IPS-20b (cell line): ENCODE measurements at regions not wholly inside any gene's neighbourhood (a gene's known extent, or its start where the extent isn't known, plus 50 kb on each side); places are given as distances from the start of the nearest gene placed in this dataset.

Source experiments
- H3K27ac ChIP-seq: one replicate; pipeline ENCODE4 v1.5.1; 2013; ENCODE audit warnings: low read length
- H3K27me3 ChIP-seq: 2 replicates; pipeline ENCODE4 v1.6.1; 2013; ENCODE audit warnings: mild to moderate bottlenecking, low read length, inconsistent platforms; ENCODE audit not compliant: insufficient read depth
- H3K36me3 ChIP-seq: 2 replicates; pipeline ENCODE4 v1.6.1; 2013; ENCODE audit warnings: low read depth, mild to moderate bottlenecking, inconsistent platforms, low read length, moderate library complexity; ENCODE audit not compliant: insufficient read depth
- H3K4me1 ChIP-seq: 2 replicates; pipeline ENCODE4 v1.6.1; 2013; ENCODE audit warnings: mild to moderate bottlenecking, control low read depth, inconsistent platforms, low read length, moderate library complexity; ENCODE audit not compliant: insufficient read depth
- H3K4me3 ChIP-seq: 2 replicates; pipeline ENCODE4 v1.5.1; 2013; ENCODE audit warnings: mild to moderate bottlenecking, low read length, inconsistent platforms
- H3K9ac ChIP-seq: 2 replicates; pipeline ENCODE4 v1.6.1; 2013; ENCODE audit warnings: low read depth, mild to moderate bottlenecking, inconsistent platforms, low read length, moderate library complexity
- H3K9me3 ChIP-seq: 2 replicates; pipeline ENCODE4 v1.6.1; 2013; ENCODE audit warnings: mild to moderate bottlenecking, low read depth, low read length, inconsistent platforms; ENCODE audit not compliant: insufficient read depth

- Histone ChIP-seq H3K9ac (no peak overlapping the region), H3K36me3 (no peaks in the 10 kb centered on the region), H3K9me3 (no peaks in the 10 kb centered on the region), H3K27me3 (no peaks in the 10 kb centered on the region), H3K4me3 (no peak overlapping the region), H3K27ac (no peak overlapping the region), H3K4me1 (no peaks in the 10 kb centered on the region)
Observed at GRCh38 chr5:87074072-87074471, 193.6 kb upstream of the RASA1 start.

DNA sequence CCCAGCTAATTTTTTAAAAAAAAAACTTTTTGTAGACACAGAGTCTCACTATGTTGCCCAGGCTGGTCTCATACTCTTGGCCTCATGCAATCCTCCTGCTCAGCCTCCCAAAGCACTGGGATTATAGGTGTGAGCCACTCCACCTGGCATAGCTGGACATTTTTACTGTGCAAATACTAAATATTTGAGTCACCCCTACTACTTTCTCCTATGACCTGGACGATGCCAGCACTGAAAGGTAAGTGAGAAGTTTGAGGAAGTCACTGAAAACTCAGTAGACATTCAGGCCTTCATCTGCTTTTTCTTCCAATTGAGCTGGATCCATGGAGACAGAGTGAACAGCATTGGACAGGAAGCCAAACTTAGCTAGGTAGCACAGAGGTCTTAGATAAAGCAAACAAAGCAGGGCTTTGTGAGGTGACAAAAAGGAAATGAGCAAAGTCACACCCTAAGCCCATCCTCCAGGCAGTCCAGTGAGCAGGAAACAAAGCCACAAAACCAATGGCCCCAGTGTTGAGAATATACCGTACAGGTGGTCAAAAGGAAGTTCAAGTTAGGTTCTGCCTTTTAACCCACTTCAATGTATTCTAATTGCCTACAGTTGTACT, 192.6 kb upstream of the RASA1 start:
- Histone ChIP-seq H3K27ac (no peak overlapping the region), H3K36me3 (no peaks in the 10 kb centered on the region), H3K9ac (no peak overlapping the region), H3K27me3 (no peaks in the 10 kb centered on the region), H3K4me1 (no peaks in the 10 kb centered on the region), H3K9me3 (no peaks in the 10 kb centered on the region), H3K4me3 (no peak overlapping the region)

- Histone ChIP-seq H3K36me3 (no peaks in the 10 kb centered on the region), H3K27ac (no peak overlapping the region), H3K4me1 (no peaks in the 10 kb centered on the region), H3K9ac (no peak overlapping the region), H3K9me3 (no peaks in the 10 kb centered on the region), H3K27me3 (no peaks in the 10 kb centered on the region), H3K4me3 (no peak overlapping the region)
Observed at GRCh38 chr5:87076411-87076810, 191.3 kb upstream of the RASA1 start.

DNA sequence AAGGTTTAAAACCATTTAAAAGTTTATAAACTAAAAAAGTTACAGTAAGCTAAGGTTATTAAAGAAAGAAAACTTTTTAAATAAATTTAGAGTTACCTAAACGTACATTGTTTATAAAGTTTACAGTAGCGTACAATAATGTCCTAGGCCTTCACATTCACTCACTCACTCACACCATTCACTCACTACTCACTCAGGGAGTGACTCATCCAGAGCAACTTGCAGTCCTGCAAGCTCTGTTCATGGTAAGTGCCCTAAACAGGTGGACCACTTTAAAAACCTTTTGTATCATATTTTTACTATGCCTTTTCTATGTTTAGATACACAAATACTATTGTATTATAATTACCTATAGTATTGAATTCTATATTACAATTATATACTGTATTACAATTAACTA, 190.8 kb upstream of the RASA1 start:
- Histone ChIP-seq H3K36me3 (no peaks in the 10 kb centered on the region), H3K9ac (no peak overlapping the region), H3K27ac (no peak overlapping the region), H3K4me1 (no peaks in the 10 kb centered on the region), H3K4me3 (no peak overlapping the region), H3K9me3 (no peaks in the 10 kb centered on the region), H3K27me3 (no peaks in the 10 kb centered on the region)

DNA sequence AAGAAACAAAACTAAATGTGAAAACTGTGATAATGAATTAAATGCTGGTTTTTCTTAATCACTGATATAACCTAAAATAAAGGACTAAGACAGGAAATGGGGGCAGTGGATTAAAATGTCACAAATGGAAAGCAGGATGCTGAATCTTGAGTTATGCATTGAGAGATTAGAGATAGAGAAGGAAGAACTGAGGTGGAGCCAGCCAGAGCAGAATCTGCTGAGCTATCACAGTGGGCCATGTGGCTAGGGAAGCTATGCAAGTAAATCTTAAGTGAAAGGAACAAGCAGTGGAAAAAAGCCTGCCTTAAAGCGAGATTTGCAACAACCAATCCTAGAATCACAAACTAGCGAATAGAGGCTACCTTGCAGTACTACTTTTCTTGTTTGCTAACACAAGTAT, 188.5 kb upstream of the RASA1 start:
- H3K27me3 ChIP-seq = no peaks in the 10 kb centered on the region
- H3K9ac ChIP-seq = no peak overlapping the region
- no peak overlapping the region for H3K27ac ChIP-seq
- H3K9me3 ChIP-seq = peaks cover 8% of the 10 kb centered on the region
- no peaks in the 10 kb centered on the region for H3K4me1 ChIP-seq
- H3K36me3 ChIP-seq = no peaks in the 10 kb centered on the region
- no peak overlapping the region for H3K4me3 ChIP-seq

GRCh38 chr5:87081016-87081415, 186.7 kb upstream of the RASA1 start:
- H3K4me1 ChIP-seq = no peaks in the 10 kb centered on the region
- H3K9ac ChIP-seq = no peak overlapping the region
- H3K4me3 ChIP-seq = no peak overlapping the region
- no peak overlapping the region for H3K27ac ChIP-seq
- no peaks in the 10 kb centered on the region for H3K27me3 ChIP-seq
- no peaks in the 10 kb centered on the region for H3K36me3 ChIP-seq
- H3K9me3 ChIP-seq = peaks cover 9% of the 10 kb centered on the region

DNA sequence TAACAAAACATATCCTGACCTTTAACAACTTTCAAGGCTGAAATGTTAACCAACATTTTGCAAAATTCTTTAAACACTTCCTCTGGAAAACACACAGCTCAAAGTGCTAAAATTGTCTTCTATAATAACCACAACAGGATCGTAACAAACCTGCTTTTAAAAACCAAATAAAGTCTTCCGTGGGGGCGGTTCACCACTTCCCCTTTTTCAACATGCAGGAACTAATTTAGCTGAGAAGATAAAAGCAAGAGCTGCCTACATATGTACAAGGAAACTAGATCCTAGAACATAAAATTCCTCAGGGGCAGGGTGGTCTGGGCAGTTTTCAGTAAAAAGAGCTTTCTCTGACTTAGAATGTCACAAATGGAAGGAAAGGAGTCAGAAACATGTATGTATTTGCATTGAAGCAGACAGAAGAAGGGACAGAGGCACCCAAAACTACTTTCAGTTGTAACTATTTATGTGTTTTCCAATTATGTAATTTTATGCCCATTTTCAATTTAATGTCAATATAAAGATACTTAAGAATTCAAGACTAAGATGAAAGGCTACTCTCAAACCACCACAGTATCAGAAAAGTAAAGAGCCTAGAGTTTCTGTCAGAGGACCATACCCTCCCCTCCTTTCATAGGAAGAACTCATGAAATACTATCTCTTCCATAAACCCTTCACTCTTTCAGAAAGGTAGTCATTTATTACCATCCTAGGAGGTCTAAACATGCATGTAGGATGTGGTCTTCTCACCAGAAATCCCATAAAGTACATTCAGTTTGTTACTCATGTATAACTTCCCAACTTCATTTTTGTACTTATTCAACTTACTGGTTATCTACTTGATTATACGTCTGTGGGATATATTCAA, 185.9 kb upstream of the RASA1 start:
- no peaks in the 10 kb centered on the region for H3K4me1 ChIP-seq
- no peak overlapping the region for H3K27ac ChIP-seq
- no peaks in the 10 kb centered on the region for H3K36me3 ChIP-seq
- no peak overlapping the region for H3K4me3 ChIP-seq
- H3K9ac ChIP-seq = no peak overlapping the region
- H3K27me3 ChIP-seq = no peaks in the 10 kb centered on the region
- H3K9me3 ChIP-seq = peaks cover 9% of the 10 kb centered on the region

GRCh38 chr5:87094347-87094746, 173.3 kb upstream of the RASA1 start:
- H3K4me1 ChIP-seq = no peaks in the 10 kb centered on the region
- no peak overlapping the region for H3K9ac ChIP-seq
- no peak overlapping the region for H3K27ac ChIP-seq
- H3K27me3 ChIP-seq = no peaks in the 10 kb centered on the region
- H3K9me3 ChIP-seq = no peaks in the 10 kb centered on the region
- H3K4me3 ChIP-seq = no peak overlapping the region
- H3K36me3 ChIP-seq = no peaks in the 10 kb centered on the region

DNA sequence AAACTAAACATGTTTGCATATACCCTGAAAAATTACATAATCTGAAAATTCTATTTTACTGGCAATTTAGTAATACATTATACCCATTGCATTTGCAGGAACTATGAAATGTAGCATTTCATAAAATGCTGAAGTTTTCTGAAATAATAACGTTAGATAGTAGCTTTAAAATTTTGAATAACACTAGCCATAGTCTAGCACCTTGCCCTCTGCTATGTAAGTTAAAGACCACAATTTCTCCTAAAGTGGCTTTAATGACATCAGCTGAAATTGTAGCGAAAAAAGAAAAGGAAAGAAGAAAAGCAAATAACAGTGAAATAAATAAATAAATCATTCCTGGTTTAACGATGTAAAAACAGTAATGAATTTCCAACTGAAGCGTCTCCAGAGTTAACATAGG, 172.8 kb upstream of the RASA1 start:
- H3K9me3 ChIP-seq = no peaks in the 10 kb centered on the region
- H3K4me3 ChIP-seq = no peak overlapping the region
- H3K4me1 ChIP-seq = no peaks in the 10 kb centered on the region
- no peaks in the 10 kb centered on the region for H3K27me3 ChIP-seq
- H3K9ac ChIP-seq = no peak overlapping the region
- H3K27ac ChIP-seq = no peak overlapping the region
- H3K36me3 ChIP-seq = no peaks in the 10 kb centered on the region

GRCh38 chr5:87095787-87096186, 171.9 kb upstream of the RASA1 start:
- Histone ChIP-seq H3K9ac (no peak overlapping the region), H3K4me1 (no peaks in the 10 kb centered on the region), H3K27me3 (no peaks in the 10 kb centered on the region), H3K36me3 (no peaks in the 10 kb centered on the region), H3K4me3 (no peak overlapping the region), H3K9me3 (no peaks in the 10 kb centered on the region), H3K27ac (no peak overlapping the region)

GRCh38 chr5:87097664-87098063, 170.0 kb upstream of the RASA1 start:
- no peak overlapping the region for H3K4me3 ChIP-seq
- H3K27ac ChIP-seq = no peak overlapping the region
- no peaks in the 10 kb centered on the region for H3K4me1 ChIP-seq
- H3K27me3 ChIP-seq = no peaks in the 10 kb centered on the region
- no peaks in the 10 kb centered on the region for H3K9me3 ChIP-seq
- H3K36me3 ChIP-seq = no peaks in the 10 kb centered on the region
- H3K9ac ChIP-seq = no peak overlapping the region

DNA sequence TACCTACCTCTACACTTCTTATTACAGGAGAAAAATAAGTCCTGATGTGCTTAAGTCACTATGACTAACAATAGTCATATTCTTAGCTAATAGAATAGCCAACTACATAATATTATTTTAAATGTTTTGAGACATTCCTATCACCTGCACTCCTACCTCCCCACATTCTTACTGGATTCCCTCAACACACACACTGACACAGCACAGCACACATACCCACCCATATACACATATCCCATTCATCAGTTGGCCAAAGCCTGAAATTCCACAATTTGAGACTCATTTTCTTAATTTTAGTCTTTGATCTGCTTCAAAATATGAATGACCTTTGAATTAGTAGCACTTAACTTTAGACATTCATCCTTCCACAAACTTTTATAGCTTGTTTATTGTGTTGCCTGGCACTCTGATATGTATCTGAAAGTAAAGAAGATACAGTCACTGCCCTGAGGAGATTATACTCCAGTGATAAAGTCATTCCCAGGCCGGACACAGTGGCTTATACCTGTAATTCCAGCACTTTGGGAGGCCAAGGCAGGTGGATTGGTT, 168.3 kb upstream of the RASA1 start:
- H3K4me3 ChIP-seq = no peak overlapping the region
- no peaks in the 10 kb centered on the region for H3K36me3 ChIP-seq
- no peaks in the 10 kb centered on the region for H3K27me3 ChIP-seq
- H3K27ac ChIP-seq = no peak overlapping the region
- H3K9ac ChIP-seq = no peak overlapping the region
- H3K9me3 ChIP-seq = no peaks in the 10 kb centered on the region
- H3K4me1 ChIP-seq = no peaks in the 10 kb centered on the region
